H1 (cell line): ENCODE measurements at regions not wholly inside any gene's neighbourhood (a gene's known extent, or its start where the extent isn't known, plus 50 kb on each side); places are given as distances from the start of the nearest gene placed in this dataset.

ENCODE experiments used
- CEBPB ChIP-seq: IDR thresholded peaks from 2 replicates; pipeline ENCODE4 v1.6.1; 2012; ENCODE audit warnings: low read depth, low read length
- CHD2 ChIP-seq: IDR thresholded peaks from 2 replicates; pipeline ENCODE4 v1.6.1; 2012; ENCODE audit warnings: low read length, improper control_type of control experiment
- EZH2 ChIP-seq: fragments of 200-600 bp; sonication (generic); IDR thresholded peaks from 2 replicates; pipeline ENCODE4 v1.7.1; 2012; ENCODE audit warnings: low read depth, mild to moderate bottlenecking, moderate library complexity, low read length, inconsistent platforms; ENCODE audit not compliant: severe bottlenecking
- JUND ChIP-seq: IDR thresholded peaks from 2 replicates; pipeline ENCODE4 v1.6.1; 2011; ENCODE audit warnings: mild to moderate bottlenecking, improper control_type of control experiment, low read length
- KDM1A ChIP-seq: fragments of 200-600, 300-600 bp; sonication (generic); IDR thresholded peaks from 2 replicates; pipeline ENCODE4 v1.7.1; 2016; ENCODE audit warnings: mild to moderate bottlenecking, low read length, borderline replicate concordance
- POLR2A ChIP-seq, 2 experiments: IDR thresholded peaks; 1 replicate in 1 of 2; 2 replicates in 1 of 2; pipeline ENCODE4 v1.6.1; 2011; ENCODE audit warnings: low read depth in 2 of 2, low read length in 2 of 2, mild to moderate bottlenecking in 2 of 2; ENCODE audit errors: control extremely low read depth in 1 of 2
- POLR2AphosphoS5 ChIP-seq: IDR thresholded peaks from 2 replicates; pipeline ENCODE4 v1.6.1; 2011; ENCODE audit warnings: low read depth, low read length
- SIX5 ChIP-seq: IDR thresholded peaks from 2 replicates; pipeline ENCODE4 v1.6.1; 2011; ENCODE audit warnings: mild to moderate bottlenecking, low read depth, low read length
- YY1 ChIP-seq: IDR thresholded peaks from 2 replicates; pipeline ENCODE4 v1.6.1; 2011; ENCODE audit warnings: low read depth, mild to moderate bottlenecking, low read length
- TF ChIP-seq, protein P1 (sequence below): IDR thresholded peaks from 2 replicates; pipeline ENCODE4 v1.6.1; 2011; ENCODE audit warnings: low read length, improper control_type of control experiment
- TF ChIP-seq, protein P2 (sequence below): IDR thresholded peaks from 2 replicates; pipeline ENCODE4 v1.6.1; 2011; ENCODE audit warnings: low read depth, mild to moderate bottlenecking, low read length; ENCODE audit not compliant: insufficient read depth
- TF ChIP-seq, protein P3 (sequence below), 3 experiments: IDR thresholded peaks; 1 replicate in 2 of 3; 2 replicates in 1 of 3; pipeline versions ENCODE4 v1.5.1 to v1.6.1; 2011; ENCODE audit warnings: low read length in 3 of 3, mild to moderate bottlenecking in 3 of 3, inconsistent platforms in 2 of 3, low read depth in 1 of 3, moderate library complexity in 1 of 3; ENCODE audit not compliant: insufficient read depth in 1 of 3; ENCODE audit errors: control extremely low read depth in 1 of 3
- TF ChIP-seq, protein P4 (sequence below): IDR thresholded peaks from 2 replicates; pipeline ENCODE4 v1.6.1; 2012; ENCODE audit warnings: low read length, inconsistent platforms

DNA sequence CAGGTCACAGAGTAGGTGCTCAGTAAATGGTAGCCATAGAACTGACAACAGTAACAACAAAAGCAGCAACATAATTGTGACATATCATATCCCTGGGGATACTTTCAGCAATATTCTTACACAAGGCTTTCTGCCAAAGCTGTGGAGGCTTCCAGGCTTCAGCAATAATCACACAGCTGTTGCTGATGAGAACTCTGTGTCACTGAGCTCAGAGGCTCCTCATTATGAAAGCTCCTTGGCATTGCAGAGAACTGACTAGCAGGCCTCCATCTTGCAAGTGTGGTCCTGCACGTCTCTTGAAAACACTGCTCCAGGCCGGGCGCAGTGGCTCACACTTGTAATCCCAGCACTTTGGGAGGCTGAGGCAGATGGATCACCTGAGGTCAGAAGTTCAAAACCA lies 97.3 kb upstream of the BTG1 start:
- TF ChIP-seq JUND (no peak), CEBPB (no peak), POLR2A (IDR thresholded peaks at IDR 0.05; ENCODE audit: control extremely low read depth in 1 of 2, low read depth in 2 of 2, low read length in 2 of 2) (no peak), CHD2 (no peak), SIX5 (no peak), EZH2 (no peak), KDM1A (no peak), YY1 (no peak), POLR2AphosphoS5 (no peak)
- TF ChIP-seq, protein P1, sequence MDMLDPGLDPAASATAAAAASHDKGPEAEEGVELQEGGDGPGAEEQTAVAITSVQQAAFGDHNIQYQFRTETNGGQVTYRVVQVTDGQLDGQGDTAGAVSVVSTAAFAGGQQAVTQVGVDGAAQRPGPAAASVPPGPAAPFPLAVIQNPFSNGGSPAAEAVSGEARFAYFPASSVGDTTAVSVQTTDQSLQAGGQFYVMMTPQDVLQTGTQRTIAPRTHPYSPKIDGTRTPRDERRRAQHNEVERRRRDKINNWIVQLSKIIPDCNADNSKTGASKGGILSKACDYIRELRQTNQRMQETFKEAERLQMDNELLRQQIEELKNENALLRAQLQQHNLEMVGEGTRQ = no peak
- TF ChIP-seq, protein P2, sequence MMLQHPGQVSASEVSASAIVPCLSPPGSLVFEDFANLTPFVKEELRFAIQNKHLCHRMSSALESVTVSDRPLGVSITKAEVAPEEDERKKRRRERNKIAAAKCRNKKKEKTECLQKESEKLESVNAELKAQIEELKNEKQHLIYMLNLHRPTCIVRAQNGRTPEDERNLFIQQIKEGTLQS = no peak
- TF ChIP-seq, protein P3, sequence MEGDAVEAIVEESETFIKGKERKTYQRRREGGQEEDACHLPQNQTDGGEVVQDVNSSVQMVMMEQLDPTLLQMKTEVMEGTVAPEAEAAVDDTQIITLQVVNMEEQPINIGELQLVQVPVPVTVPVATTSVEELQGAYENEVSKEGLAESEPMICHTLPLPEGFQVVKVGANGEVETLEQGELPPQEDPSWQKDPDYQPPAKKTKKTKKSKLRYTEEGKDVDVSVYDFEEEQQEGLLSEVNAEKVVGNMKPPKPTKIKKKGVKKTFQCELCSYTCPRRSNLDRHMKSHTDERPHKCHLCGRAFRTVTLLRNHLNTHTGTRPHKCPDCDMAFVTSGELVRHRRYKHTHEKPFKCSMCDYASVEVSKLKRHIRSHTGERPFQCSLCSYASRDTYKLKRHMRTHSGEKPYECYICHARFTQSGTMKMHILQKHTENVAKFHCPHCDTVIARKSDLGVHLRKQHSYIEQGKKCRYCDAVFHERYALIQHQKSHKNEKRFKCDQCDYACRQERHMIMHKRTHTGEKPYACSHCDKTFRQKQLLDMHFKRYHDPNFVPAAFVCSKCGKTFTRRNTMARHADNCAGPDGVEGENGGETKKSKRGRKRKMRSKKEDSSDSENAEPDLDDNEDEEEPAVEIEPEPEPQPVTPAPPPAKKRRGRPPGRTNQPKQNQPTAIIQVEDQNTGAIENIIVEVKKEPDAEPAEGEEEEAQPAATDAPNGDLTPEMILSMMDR (IDR thresholded peaks at IDR 0.05; ENCODE audit: control extremely low read depth in 1 of 3, insufficient read depth in 1 of 3, low read depth in 1 of 3, low read length in 3 of 3) = no peak
- TF ChIP-seq, protein P4, sequence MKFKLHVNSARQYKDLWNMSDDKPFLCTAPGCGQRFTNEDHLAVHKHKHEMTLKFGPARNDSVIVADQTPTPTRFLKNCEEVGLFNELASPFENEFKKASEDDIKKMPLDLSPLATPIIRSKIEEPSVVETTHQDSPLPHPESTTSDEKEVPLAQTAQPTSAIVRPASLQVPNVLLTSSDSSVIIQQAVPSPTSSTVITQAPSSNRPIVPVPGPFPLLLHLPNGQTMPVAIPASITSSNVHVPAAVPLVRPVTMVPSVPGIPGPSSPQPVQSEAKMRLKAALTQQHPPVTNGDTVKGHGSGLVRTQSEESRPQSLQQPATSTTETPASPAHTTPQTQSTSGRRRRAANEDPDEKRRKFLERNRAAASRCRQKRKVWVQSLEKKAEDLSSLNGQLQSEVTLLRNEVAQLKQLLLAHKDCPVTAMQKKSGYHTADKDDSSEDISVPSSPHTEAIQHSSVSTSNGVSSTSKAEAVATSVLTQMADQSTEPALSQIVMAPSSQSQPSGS = no peak
